ENCODE measurements at regions not wholly inside any gene's neighbourhood (a gene's known extent, or its start where the extent isn't known, plus 50 kb on each side); places are given as distances from the start of the nearest gene placed in this dataset.

GRCh38 chr9:129353697-129354336, 175.8 kb upstream of the IER5L start:
- Histone ChIP-seq H3K4me1 (ENCODE audit: low read length) (no peaks in the 10 kb centered on the region), H4K20me1 (ENCODE audit: insufficient read depth, low read length) (no peaks in the 10 kb centered on the region), H3K9me3 (ENCODE audit: insufficient read depth, low read length) (no peaks in the 10 kb centered on the region), H3K36me3 (replicated peaks; ENCODE audit: low read depth, low read length) (no peaks in the 10 kb centered on the region), H3K4me2 (ENCODE audit: low read length) (no peak overlapping the region), H3K79me2 (ENCODE audit: low read length) (no peaks in the 10 kb centered on the region), H3K4me3 (ENCODE audit: low read length) (no peak overlapping the region), H2AFZ (ENCODE audit: low read depth, low read length) (no peak overlapping the region), H3K27ac (ENCODE audit: low read length) (no peak overlapping the region), H3K9ac (ENCODE audit: low read length) (no peak overlapping the region), H3K27me3 (ENCODE audit: low read depth, low read length) (no peaks in the 10 kb centered on the region)
- no peak for TF ChIP-seq EZH2phosphoT487 (IDR thresholded peaks at IDR 0.05; ENCODE audit: low read depth)
- TF ChIP-seq CTCF (IDR thresholded peaks at IDR 0.05; ENCODE audit: low read depth, low read length), result no peak

GRCh38 chr9:129352146-129352865, 174.2 kb upstream of the IER5L start:
- Histone ChIP-seq H2AFZ (ENCODE audit: low read depth, low read length) (no peak overlapping the region), H4K20me1 (ENCODE audit: insufficient read depth, low read length) (no peaks in the 10 kb centered on the region), H3K9ac (ENCODE audit: low read length) (no peak overlapping the region), H3K4me1 (ENCODE audit: low read length) (no peaks in the 10 kb centered on the region), H3K27me3 (ENCODE audit: low read depth, low read length) (no peaks in the 10 kb centered on the region), H3K4me2 (ENCODE audit: low read length) (no peak overlapping the region), H3K4me3 (ENCODE audit: low read length) (no peak overlapping the region), H3K27ac (ENCODE audit: low read length) (no peak overlapping the region), H3K36me3 (replicated peaks; ENCODE audit: low read depth, low read length) (no peaks in the 10 kb centered on the region), H3K79me2 (ENCODE audit: low read length) (no peaks in the 10 kb centered on the region), H3K9me3 (ENCODE audit: insufficient read depth, low read length) (no peaks in the 10 kb centered on the region)
- TF ChIP-seq EZH2phosphoT487 (IDR thresholded peaks at IDR 0.05; ENCODE audit: low read depth) (no peak), CTCF (IDR thresholded peaks at IDR 0.05; ENCODE audit: low read depth, low read length) (no peak)

- no peak overlapping the region for H2AFZ ChIP-seq (ENCODE audit: low read depth, low read length)
- H3K4me2 ChIP-seq (ENCODE audit: low read length), result no peak overlapping the region
- no peak overlapping the region for H3K4me3 ChIP-seq (ENCODE audit: low read length)
- TF ChIP-seq CTCF (IDR thresholded peaks at IDR 0.05; ENCODE audit: low read depth, low read length) (no peak), EZH2phosphoT487 (IDR thresholded peaks at IDR 0.05; ENCODE audit: low read depth) (no peak)
- H4K20me1 ChIP-seq (ENCODE audit: insufficient read depth, low read length), result no peaks in the 10 kb centered on the region
- H3K27ac ChIP-seq (ENCODE audit: low read length), result no peak overlapping the region
- no peaks in the 10 kb centered on the region for H3K9me3 ChIP-seq (ENCODE audit: insufficient read depth, low read length)
- no peaks in the 10 kb centered on the region for H3K36me3 ChIP-seq (replicated peaks; ENCODE audit: low read depth, low read length)
- H3K79me2 ChIP-seq (ENCODE audit: low read length), result no peaks in the 10 kb centered on the region
- no peaks in the 10 kb centered on the region for H3K4me1 ChIP-seq (ENCODE audit: low read length)
- H3K9ac ChIP-seq (ENCODE audit: low read length), result no peak overlapping the region
- H3K27me3 ChIP-seq (ENCODE audit: low read depth, low read length), result no peaks in the 10 kb centered on the region
Observed at GRCh38 chr9:129351642-129352145, 173.6 kb upstream of the IER5L start.

DNA sequence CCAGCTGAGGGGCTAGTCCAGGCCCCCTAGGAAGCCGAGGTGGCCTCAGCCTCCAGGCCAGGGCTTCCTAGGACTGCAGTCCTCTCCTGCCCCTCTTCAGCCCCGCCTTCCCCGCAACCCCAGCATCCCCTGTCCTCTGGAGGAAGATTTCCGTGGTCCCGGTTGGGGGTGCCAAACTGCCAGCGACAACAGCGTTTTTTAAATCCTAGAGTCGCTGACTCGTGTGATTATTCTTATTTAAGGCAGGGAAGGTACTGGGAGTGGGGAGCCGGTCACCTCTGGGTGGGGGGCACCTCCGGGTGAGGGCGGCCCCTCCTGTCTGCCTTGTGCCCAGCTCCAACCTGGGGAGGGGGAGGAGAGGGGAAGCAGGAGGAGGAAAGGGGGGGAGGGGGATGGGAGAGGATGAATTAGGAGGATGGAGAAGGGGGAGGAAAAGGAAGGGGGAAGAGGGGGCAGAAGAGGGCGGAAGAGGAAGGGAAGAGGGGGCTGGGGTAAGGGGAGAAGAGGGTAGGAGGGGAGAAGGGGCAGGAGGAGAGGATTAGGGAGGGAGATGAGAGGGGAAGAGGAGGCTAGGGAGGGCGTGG, 173.1 kb upstream of the IER5L start:
- H3K36me3 ChIP-seq (replicated peaks; ENCODE audit: low read depth, low read length), result no peaks in the 10 kb centered on the region
- H3K4me2 ChIP-seq (ENCODE audit: low read length), result no peak overlapping the region
- no peaks in the 10 kb centered on the region for H3K79me2 ChIP-seq (ENCODE audit: low read length)
- no peak overlapping the region for H3K27ac ChIP-seq (ENCODE audit: low read length)
- no peaks in the 10 kb centered on the region for H3K9me3 ChIP-seq (ENCODE audit: insufficient read depth, low read length)
- no peak overlapping the region for H3K9ac ChIP-seq (ENCODE audit: low read length)
- TF ChIP-seq CTCF (IDR thresholded peaks at IDR 0.05; ENCODE audit: low read depth, low read length) (no peak), EZH2phosphoT487 (IDR thresholded peaks at IDR 0.05; ENCODE audit: low read depth) (no peak)
- H3K4me3 ChIP-seq (ENCODE audit: low read length), result no peak overlapping the region
- no peaks in the 10 kb centered on the region for H3K4me1 ChIP-seq (ENCODE audit: low read length)
- H3K27me3 ChIP-seq (ENCODE audit: low read depth, low read length), result no peaks in the 10 kb centered on the region
- no peak overlapping the region for H2AFZ ChIP-seq (ENCODE audit: low read depth, low read length)
- no peaks in the 10 kb centered on the region for H4K20me1 ChIP-seq (ENCODE audit: insufficient read depth, low read length)
